ENCODE measurements at regions not wholly inside any gene's neighbourhood (a gene's known extent, or its start where the extent isn't known, plus 50 kb on each side); places are given as distances from the start of the nearest gene placed in this dataset.
A peak's percentile ranks its signal among the peaks of the same experiment; 100 is the strongest.

GRCh38 chrX:40973619-40974018 is 111.6 kb upstream of the USP9X start:
- no peak for FAIRE-seq
- H3K9me1 ChIP-seq (ENCODE audit: control insufficient read depth, extremely low read depth, insufficient read depth, low read length), result no peaks in the 10 kb centered on the region
- H3K27me3 ChIP-seq (ENCODE audit: control insufficient read depth, extremely low read depth, insufficient read depth, low read length), result no peaks in the 10 kb centered on the region
- peaks cover 8% of the 10 kb centered on the region for H3K4me1 ChIP-seq (ENCODE audit: control insufficient read depth, extremely low read depth, insufficient read depth, low read length)
- no peak overlapping the region for H3K27ac ChIP-seq (ENCODE audit: control insufficient read depth, insufficient read depth, low read length)
- no peak overlapping the region for H3K4me3 ChIP-seq (ENCODE audit: control insufficient read depth in 2 of 3, extremely low read depth in 1 of 3, insufficient read depth in 2 of 3, low read depth in 1 of 3, low read length in 3 of 3)
- H2AFZ ChIP-seq (ENCODE audit: control insufficient read depth, low read length), result no peak overlapping the region
- no peaks in the 10 kb centered on the region for H3K79me2 ChIP-seq (ENCODE audit: control insufficient read depth, insufficient read depth, low read length)
- H4K20me1 ChIP-seq (ENCODE audit: control insufficient read depth, extremely low read depth, insufficient read depth, low read length), result no peaks in the 10 kb centered on the region
- H3K4me2 ChIP-seq (ENCODE audit: control insufficient read depth, extremely low read depth, insufficient read depth, low read depth, low read length), result peak overlapping the region; percentile 12
- no peaks in the 10 kb centered on the region for H3K9me3 ChIP-seq (ENCODE audit: control insufficient read depth, low read depth, low read length)
- no peak for TF ChIP-seq EZH2 (IDR thresholded peaks at IDR 0.05; ENCODE audit: low read length)
- TF ChIP-seq CTCF (optimal IDR thresholded peaks at IDR 0.05 in 1 of 3, IDR thresholded peaks at IDR 0.05 in 1 of 3, conservative IDR thresholded peaks at IDR 0.05 in 1 of 3; ENCODE audit: extremely low read depth in 1 of 3, insufficient read depth in 2 of 3, low read length in 3 of 3), result no peak
- H3K9ac ChIP-seq (ENCODE audit: control insufficient read depth, extremely low read depth, insufficient read depth, low read length), result no peak overlapping the region
- DNase-seq (ENCODE audit: low read depth, low spot score), result no peak
- no peaks in the 10 kb centered on the region for H3K36me3 ChIP-seq (ENCODE audit: control insufficient read depth in 2 of 2, extremely low read depth in 1 of 2, insufficient read depth in 2 of 2, low read length in 2 of 2)
- dilution Hi-C loops (cut with MboI; ENCODE audit: extremely low pct_ligation_motif_present, low sequenced_read_pairs), result no loop called here

GRCh38 chrX:40975951-40976350 is 109.3 kb upstream of the USP9X start:
- FAIRE-seq (no peak), DNase-seq (ENCODE audit: low read depth, low spot score) (no peak)
- Histone ChIP-seq H3K36me3 (ENCODE audit: control insufficient read depth in 2 of 2, extremely low read depth in 1 of 2, insufficient read depth in 2 of 2, low read length in 2 of 2) (no peaks in the 10 kb centered on the region), H3K27me3 (ENCODE audit: control insufficient read depth, extremely low read depth, insufficient read depth, low read length) (no peaks in the 10 kb centered on the region), H4K20me1 (ENCODE audit: control insufficient read depth, extremely low read depth, insufficient read depth, low read length) (no peaks in the 10 kb centered on the region), H3K4me1 (ENCODE audit: control insufficient read depth, extremely low read depth, insufficient read depth, low read length) (peaks cover 8% of the 10 kb centered on the region), H3K9me1 (ENCODE audit: control insufficient read depth, extremely low read depth, insufficient read depth, low read length) (no peaks in the 10 kb centered on the region), H3K9ac (ENCODE audit: control insufficient read depth, extremely low read depth, insufficient read depth, low read length) (no peak overlapping the region), H3K4me3 (ENCODE audit: control insufficient read depth in 2 of 3, extremely low read depth in 1 of 3, insufficient read depth in 2 of 3, low read depth in 1 of 3, low read length in 3 of 3) (no peak overlapping the region), H2AFZ (ENCODE audit: control insufficient read depth, low read length) (no peak overlapping the region), H3K9me3 (ENCODE audit: control insufficient read depth, low read depth, low read length) (no peaks in the 10 kb centered on the region), H3K79me2 (ENCODE audit: control insufficient read depth, insufficient read depth, low read length) (no peaks in the 10 kb centered on the region), H3K27ac (ENCODE audit: control insufficient read depth, insufficient read depth, low read length) (no peak overlapping the region), H3K4me2 (ENCODE audit: control insufficient read depth, extremely low read depth, insufficient read depth, low read depth, low read length) (no peak overlapping the region)
- dilution Hi-C loops (cut with MboI; ENCODE audit: extremely low pct_ligation_motif_present, low sequenced_read_pairs), result no loop called here
- TF ChIP-seq CTCF (optimal IDR thresholded peaks at IDR 0.05 in 1 of 3, IDR thresholded peaks at IDR 0.05 in 1 of 3, conservative IDR thresholded peaks at IDR 0.05 in 1 of 3; ENCODE audit: extremely low read depth in 1 of 3, insufficient read depth in 2 of 3, low read length in 3 of 3) (no peak), EZH2 (IDR thresholded peaks at IDR 0.05; ENCODE audit: low read length) (no peak)

All from keratinocyte (primary cell).